ENCODE measurements at regions not wholly inside any gene's neighbourhood (a gene's known extent, or its start where the extent isn't known, plus 50 kb on each side); places are given as distances from the start of the nearest gene placed in this dataset.

DNA sequence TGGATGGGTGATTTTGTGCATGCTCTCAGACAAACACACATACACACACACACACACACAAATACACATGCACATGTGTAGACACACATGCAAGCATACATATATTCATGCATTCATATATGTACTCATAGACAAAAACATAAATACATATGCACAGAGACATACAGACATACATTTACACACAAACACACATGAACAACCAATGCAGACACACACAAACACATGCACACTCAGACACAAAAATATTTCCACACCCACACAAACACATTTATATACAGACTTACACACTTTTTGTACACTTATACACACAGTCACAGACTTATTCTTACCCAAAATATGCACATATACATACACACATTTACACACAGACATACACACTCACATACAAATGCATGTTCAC lies 94.9 kb upstream of the NKX2-2 start:
- H3K27ac ChIP-seq (ENCODE audit: low read length): no peak overlapping the region

DNA sequence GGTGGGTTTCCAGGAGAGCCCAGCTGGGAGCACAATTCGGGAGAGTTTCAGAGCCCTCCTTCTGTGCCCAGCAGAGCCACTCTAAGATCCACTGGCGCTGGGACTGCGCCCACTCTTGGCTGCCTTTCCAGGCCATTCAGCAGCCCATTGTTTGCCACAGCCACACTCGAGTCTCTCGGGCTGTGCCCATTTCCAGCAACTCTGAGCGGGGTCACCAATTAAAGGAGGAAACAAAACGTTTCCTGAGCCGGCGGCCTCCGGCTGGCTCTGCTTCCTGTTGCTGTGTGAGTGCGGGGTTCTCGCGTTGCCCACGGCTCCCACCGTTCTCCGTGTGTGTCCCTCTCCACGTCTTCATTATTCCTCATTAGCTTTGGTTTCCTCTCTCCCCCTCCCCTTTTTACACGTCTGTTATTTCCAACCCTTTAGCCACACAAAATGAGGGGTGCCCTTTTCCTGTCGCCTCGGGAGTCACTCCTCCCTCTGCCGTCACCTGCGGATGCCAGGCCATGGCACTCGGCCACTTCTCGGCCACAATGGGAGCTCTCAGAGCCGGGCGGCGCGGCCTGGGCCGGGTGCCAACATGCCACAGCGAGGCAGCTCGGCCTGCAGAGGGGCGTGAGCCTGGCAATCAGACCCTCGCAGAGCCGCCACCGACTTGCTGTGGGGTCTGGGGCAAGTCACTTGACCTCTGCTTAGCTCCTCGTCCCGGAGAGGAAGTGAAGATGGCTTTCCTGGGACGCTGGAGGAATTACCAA lies 94.3 kb upstream of the NKX2-2 start:
- H3K4me2 ChIP-seq (ENCODE audit: low read length): no peak overlapping the region
- no peak for TF ChIP-seq POLR2AphosphoS5 (IDR thresholded peaks at IDR 0.05)
- no peak for TF ChIP-seq EZH2 (IDR thresholded peaks at IDR 0.05; ENCODE audit: borderline replicate concordance, insufficient read depth, low read length, poor library complexity, severe bottlenecking)
- no peak for TF ChIP-seq SMC3 (conservative IDR thresholded peaks at IDR 0.05; ENCODE audit: poor library complexity)
- no peaks in the 10 kb centered on the region for H3K27me3 ChIP-seq (ENCODE audit: insufficient read depth, low read depth, low read length)
- no peaks in the 10 kb centered on the region for H3F3A ChIP-seq (ENCODE audit: insufficient read depth, low read length, poor library complexity, severe bottlenecking)
- no peak overlapping the region for H3K27ac ChIP-seq (ENCODE audit: low read length)
- no peaks in the 10 kb centered on the region for H4K20me1 ChIP-seq (ENCODE audit: insufficient read depth)
- no peaks in the 10 kb centered on the region for H3K36me3 ChIP-seq (ENCODE audit: insufficient read depth, low read length)
- no peaks in the 10 kb centered on the region for H3K9me3 ChIP-seq (ENCODE audit: low read length)
- H3K9ac ChIP-seq (ENCODE audit: low read length): no peak overlapping the region
- H3K4me3 ChIP-seq (ENCODE audit: low read length): no peak overlapping the region
- no peaks in the 10 kb centered on the region for H3K79me2 ChIP-seq (replicated peaks; ENCODE audit: insufficient read depth, low read length)
- H2AFZ ChIP-seq (ENCODE audit: low read depth, low read length): no peak overlapping the region
- no peaks in the 10 kb centered on the region for H3K9me2 ChIP-seq (ENCODE audit: insufficient read depth, low read length)

More for the DNA sequence above, 94.9 kb upstream of the NKX2-2 start:
- Histone ChIP-seq H3K4me2 (ENCODE audit: low read length) (no peak overlapping the region), H3K9me3 (ENCODE audit: low read length) (no peaks in the 10 kb centered on the region), H3K9ac (ENCODE audit: low read length) (no peak overlapping the region), H3K27me3 (ENCODE audit: insufficient read depth, low read depth, low read length) (no peaks in the 10 kb centered on the region), H3K79me2 (replicated peaks; ENCODE audit: insufficient read depth, low read length) (no peaks in the 10 kb centered on the region), H3K9me2 (ENCODE audit: insufficient read depth, low read length) (no peaks in the 10 kb centered on the region), H3K36me3 (ENCODE audit: insufficient read depth, low read length) (no peaks in the 10 kb centered on the region), H3K4me3 (ENCODE audit: low read length) (no peak overlapping the region), H2AFZ (ENCODE audit: low read depth, low read length) (no peak overlapping the region), H3F3A (ENCODE audit: insufficient read depth, low read length, poor library complexity, severe bottlenecking) (no peaks in the 10 kb centered on the region), H4K20me1 (ENCODE audit: insufficient read depth) (no peaks in the 10 kb centered on the region)
- no peak for TF ChIP-seq EZH2 (IDR thresholded peaks at IDR 0.05; ENCODE audit: borderline replicate concordance, insufficient read depth, low read length, poor library complexity, severe bottlenecking)
- TF ChIP-seq, protein P1, sequence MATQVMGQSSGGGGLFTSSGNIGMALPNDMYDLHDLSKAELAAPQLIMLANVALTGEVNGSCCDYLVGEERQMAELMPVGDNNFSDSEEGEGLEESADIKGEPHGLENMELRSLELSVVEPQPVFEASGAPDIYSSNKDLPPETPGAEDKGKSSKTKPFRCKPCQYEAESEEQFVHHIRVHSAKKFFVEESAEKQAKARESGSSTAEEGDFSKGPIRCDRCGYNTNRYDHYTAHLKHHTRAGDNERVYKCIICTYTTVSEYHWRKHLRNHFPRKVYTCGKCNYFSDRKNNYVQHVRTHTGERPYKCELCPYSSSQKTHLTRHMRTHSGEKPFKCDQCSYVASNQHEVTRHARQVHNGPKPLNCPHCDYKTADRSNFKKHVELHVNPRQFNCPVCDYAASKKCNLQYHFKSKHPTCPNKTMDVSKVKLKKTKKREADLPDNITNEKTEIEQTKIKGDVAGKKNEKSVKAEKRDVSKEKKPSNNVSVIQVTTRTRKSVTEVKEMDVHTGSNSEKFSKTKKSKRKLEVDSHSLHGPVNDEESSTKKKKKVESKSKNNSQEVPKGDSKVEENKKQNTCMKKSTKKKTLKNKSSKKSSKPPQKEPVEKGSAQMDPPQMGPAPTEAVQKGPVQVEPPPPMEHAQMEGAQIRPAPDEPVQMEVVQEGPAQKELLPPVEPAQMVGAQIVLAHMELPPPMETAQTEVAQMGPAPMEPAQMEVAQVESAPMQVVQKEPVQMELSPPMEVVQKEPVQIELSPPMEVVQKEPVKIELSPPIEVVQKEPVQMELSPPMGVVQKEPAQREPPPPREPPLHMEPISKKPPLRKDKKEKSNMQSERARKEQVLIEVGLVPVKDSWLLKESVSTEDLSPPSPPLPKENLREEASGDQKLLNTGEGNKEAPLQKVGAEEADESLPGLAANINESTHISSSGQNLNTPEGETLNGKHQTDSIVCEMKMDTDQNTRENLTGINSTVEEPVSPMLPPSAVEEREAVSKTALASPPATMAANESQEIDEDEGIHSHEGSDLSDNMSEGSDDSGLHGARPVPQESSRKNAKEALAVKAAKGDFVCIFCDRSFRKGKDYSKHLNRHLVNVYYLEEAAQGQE (IDR thresholded peaks at IDR 0.05; ENCODE audit: borderline replicate concordance): no peak
- no peak for TF ChIP-seq MXI1 (conservative IDR thresholded peaks at IDR 0.05; ENCODE audit: poor library complexity, severe bottlenecking)
- TF ChIP-seq, protein P2, sequence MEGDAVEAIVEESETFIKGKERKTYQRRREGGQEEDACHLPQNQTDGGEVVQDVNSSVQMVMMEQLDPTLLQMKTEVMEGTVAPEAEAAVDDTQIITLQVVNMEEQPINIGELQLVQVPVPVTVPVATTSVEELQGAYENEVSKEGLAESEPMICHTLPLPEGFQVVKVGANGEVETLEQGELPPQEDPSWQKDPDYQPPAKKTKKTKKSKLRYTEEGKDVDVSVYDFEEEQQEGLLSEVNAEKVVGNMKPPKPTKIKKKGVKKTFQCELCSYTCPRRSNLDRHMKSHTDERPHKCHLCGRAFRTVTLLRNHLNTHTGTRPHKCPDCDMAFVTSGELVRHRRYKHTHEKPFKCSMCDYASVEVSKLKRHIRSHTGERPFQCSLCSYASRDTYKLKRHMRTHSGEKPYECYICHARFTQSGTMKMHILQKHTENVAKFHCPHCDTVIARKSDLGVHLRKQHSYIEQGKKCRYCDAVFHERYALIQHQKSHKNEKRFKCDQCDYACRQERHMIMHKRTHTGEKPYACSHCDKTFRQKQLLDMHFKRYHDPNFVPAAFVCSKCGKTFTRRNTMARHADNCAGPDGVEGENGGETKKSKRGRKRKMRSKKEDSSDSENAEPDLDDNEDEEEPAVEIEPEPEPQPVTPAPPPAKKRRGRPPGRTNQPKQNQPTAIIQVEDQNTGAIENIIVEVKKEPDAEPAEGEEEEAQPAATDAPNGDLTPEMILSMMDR (IDR thresholded peaks at IDR 0.05; ENCODE audit: poor library complexity, severe bottlenecking): no peak
- TF ChIP-seq TAF1 (IDR thresholded peaks at IDR 0.05; ENCODE audit: low read depth): no peak
- no peak for TF ChIP-seq EP300 (conservative IDR thresholded peaks at IDR 0.05; ENCODE audit: poor library complexity, severe bottlenecking)
- no peak for TF ChIP-seq RAD21 (conservative IDR thresholded peaks at IDR 0.05)
- TF ChIP-seq POLR2AphosphoS5 (IDR thresholded peaks at IDR 0.05): no peak
- TF ChIP-seq SMC3 (conservative IDR thresholded peaks at IDR 0.05; ENCODE audit: poor library complexity): no peak

Measured in neural cell (in vitro differentiated cells).